Activated CD8-positive, alpha-beta memory T cell treated with anti-CD3 and anti-CD28 coated beads, Interleukin-2, amount 50 U/mL, for 4 hours (primary cell): ENCODE measurements at regions not wholly inside any gene's neighbourhood (a gene's known extent, or its start where the extent isn't known, plus 50 kb on each side); places are given as distances from the start of the nearest gene placed in this dataset.
"Not testable (repeated sequence)": the region's sequence is repeated elsewhere in the genome, so short reads cannot be mapped to it uniquely, and the experiment has no call there.

Experiments
- DNase-seq: peaks from one replicate; pipeline ENCODE4 v3.0.0-alpha.2; 2020

GRCh38 chr16:88188171-88188895, 194.4 kb upstream of the ZNF469 start:
- DNase-seq = not testable (repeated sequence)

GRCh38 chr16:88190592-88191095, 192.1 kb upstream of the ZNF469 start:
- not testable (repeated sequence) for DNase-seq

DNA sequence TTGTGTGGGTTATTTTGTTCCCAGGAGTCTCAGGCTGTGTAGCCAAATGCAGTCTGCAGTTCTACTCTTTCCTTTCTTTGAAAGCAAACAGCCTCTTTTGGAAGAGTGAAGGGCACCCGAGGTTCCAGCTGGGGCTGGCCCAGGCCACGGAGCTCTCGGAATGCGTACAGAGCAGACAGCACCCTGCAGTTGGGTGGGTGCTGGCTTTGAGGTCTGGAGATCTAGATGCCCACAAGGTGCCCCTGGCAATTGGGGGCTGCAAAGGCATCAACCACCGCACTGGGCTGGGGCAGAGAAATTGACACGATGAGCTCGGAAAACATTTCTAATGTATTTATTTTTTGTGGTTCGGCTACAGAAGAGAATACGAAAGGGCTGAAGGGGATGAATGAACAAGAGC, 191.6 kb upstream of the ZNF469 start:
- DNase-seq = not testable (repeated sequence)

- no peak for DNase-seq
Observed at GRCh38 chr16:88192601-88193000, 190.2 kb upstream of the ZNF469 start.

GRCh38 chr16:88193706-88194396, 188.9 kb upstream of the ZNF469 start:
- not testable (repeated sequence) for DNase-seq

DNA sequence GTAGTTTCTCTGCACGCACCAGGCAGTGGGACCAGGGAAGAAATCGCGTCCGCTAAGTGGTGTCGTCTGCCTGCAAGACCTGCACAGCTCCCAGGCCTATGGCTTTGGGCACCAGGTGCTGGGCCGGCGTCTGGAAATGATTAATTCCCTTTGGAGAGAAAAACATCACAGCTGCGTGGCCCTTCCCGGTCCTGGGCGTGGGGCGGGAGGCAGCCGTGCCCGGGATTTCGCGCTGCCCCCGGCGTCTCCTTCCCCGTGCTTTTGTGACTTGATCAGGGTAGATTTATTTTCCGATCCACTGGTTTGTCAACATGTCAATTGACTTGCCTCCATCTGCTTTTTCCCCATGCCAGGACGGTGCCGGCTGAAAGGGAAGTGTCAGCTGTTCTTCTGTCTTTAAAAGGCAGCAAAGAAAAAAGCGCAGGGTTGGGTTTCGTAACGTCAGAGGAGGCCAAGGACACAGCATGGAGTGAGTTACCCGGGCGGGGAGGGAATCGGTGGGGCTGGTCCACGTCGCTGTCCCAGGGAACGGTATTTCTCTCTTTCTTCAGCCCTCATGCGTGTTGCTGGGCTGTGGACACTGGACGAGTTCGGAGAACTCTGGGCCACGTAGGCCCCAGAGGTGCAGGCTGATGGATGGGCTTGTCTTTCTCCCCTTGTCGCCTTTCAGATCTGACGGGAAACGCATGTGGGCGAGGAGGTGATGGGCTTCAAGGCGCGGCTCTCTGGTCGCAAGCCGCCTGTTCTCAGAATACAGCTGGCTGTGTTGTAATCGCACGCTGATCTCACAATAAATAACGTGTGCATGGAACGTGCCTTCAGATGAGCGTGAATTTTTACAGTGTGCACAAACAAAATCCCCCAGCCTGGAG, 188.1 kb upstream of the ZNF469 start:
- DNase-seq = no peak

DNA sequence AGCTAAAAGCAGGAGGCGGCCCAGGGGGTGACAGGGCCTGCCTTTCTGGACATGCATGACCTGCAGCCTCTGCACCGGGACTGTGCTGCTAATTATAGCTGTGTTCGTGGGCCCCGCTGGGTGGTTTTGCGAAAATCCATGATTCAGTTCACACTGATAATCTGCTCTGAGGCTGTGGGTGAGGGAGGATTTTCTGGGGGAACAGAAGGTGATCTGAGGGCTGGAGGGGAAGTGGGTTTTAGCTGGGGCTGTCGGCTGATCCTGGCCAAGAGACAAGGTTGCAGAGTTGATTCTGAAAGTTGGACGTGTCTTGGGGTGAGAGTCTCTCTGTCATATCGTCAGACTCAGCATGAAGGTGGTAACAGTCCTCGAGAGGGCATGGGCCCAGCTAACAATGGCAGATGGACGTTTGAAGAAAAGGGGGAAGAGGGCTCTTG, 187.5 kb upstream of the ZNF469 start:
- DNase-seq = no peak

DNA sequence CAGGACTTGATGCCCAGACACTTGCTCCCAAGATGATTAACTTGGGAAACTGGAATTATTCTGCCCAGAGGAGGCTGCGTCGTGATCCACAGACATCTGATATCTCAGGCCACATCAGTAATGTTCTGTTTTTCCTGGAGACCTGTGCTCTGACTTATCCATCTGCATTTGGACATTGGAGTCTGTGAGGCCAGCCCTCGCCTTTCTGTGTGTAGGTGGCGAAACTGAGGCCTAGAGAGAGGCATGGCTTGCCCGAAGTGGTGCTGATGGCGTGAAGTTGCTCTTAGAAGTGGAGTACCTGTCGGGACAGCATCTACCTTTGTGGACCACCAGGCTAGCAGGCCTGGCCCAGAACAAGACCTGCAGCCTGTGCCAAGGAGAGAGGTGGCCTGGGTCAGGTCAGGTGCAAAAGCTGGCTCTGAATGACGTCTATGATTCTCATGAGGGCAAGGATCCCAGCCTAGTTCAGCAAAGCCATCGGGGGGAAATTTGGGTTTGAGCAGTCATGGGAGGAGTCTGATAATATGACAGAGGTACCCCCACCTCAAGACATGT, 186.8 kb upstream of the ZNF469 start:
- no peak for DNase-seq

GRCh38 chr16:88196471-88197400, 186.0 kb upstream of the ZNF469 start:
- no peak for DNase-seq

- no peak for DNase-seq
Observed at GRCh38 chr16:88197481-88198456, 185.0 kb upstream of the ZNF469 start.

GRCh38 chr16:88198457-88199295, 184.1 kb upstream of the ZNF469 start:
- DNase-seq = not testable (repeated sequence)

GRCh38 chr16:88199296-88200153, 183.2 kb upstream of the ZNF469 start:
- DNase-seq = not testable (repeated sequence)

GRCh38 chr16:88200154-88200895, 182.4 kb upstream of the ZNF469 start:
- DNase-seq = not testable (repeated sequence)

- DNase-seq = no peak
Observed at GRCh38 chr16:88200896-88201185, 181.9 kb upstream of the ZNF469 start.

DNA sequence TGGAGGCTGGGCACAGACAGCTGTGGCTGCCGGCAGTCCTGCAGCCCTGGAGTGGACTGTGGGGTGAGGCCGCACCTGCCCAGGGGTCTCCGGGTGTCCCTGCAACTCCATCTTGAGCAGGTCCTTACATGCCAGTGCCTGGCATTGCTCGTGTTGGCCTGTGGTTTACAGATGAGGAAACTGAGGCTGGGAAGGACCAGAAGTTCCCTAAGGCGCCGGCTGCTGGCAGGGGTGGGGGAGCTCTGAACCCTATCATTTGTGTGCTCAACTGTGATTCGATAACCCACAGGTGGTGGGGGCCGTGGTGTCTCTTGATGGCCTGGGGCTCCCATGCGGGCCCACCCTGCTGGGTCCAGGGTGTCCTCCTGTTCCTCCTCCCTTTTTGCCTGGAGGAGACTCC, 181.1 kb upstream of the ZNF469 start:
- not testable (repeated sequence) for DNase-seq

- DNase-seq = no peak
Observed at GRCh38 chr16:88202207-88202745, 180.5 kb upstream of the ZNF469 start.

DNA sequence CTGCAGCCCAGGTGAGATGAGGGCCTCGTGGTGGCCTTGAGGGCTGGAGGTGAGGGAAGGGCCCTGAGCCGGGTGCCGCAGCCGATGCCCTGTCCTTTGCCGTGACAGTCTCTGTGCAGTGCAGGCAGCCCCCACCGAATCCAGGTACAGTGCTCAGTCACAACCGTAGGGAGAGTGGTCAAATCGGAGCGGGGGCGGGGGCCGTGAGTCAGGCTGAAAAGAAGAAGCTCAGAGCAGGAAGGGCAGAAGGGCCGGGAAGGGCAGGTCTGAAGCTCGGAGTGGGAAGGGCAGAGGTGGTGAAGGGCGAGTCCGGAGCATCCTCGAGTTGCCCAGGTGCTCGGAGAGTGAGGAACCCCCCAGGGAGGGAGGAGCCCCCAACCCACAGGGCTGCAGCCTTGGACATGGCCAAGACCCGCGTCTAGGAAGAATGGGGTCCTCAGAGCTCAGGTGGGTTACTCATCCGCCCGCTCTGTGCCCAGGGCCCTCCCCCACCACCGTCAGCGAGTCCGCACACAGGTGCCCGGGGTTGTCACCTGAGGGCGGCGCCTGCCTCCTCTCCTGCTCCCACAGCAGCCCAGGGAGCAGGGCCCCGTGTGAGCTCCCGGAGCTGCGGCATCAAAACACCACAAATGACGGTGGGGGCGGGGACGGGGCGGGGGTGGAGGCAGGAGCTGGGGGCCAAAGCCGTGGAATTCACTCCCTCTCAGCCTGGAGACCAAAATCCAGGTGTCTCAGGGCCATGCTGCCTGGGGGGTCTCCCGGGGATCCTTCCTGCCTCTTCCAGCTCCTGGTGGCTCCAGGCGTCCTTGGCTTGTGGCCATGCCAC, 179.7 kb upstream of the ZNF469 start:
- not testable (repeated sequence) for DNase-seq
